Activated T-cell treated with anti-CD3 and anti-CD28 coated beads, Interleukin-2, amount 50 U/mL, for 1 hour (primary cell): ENCODE measurements at regions not wholly inside any gene's neighbourhood (a gene's known extent, or its start where the extent isn't known, plus 50 kb on each side); places are given as distances from the start of the nearest gene placed in this dataset.
"Not testable (repeated sequence)": the region's sequence is repeated elsewhere in the genome, so short reads cannot be mapped to it uniquely, and the experiment has no call there.

Experiments used
- DNase-seq: peaks from one replicate; pipeline ENCODE4 v3.0.0-alpha.2; 2020

GRCh38 chr4:3882316-3882885 lies 116.2 kb downstream of the ADRA2C start:
- DNase-seq, result not testable (repeated sequence)

GRCh38 chr4:3884261-3884660 lies 118.1 kb downstream of the ADRA2C start:
- not testable (repeated sequence) for DNase-seq

DNA sequence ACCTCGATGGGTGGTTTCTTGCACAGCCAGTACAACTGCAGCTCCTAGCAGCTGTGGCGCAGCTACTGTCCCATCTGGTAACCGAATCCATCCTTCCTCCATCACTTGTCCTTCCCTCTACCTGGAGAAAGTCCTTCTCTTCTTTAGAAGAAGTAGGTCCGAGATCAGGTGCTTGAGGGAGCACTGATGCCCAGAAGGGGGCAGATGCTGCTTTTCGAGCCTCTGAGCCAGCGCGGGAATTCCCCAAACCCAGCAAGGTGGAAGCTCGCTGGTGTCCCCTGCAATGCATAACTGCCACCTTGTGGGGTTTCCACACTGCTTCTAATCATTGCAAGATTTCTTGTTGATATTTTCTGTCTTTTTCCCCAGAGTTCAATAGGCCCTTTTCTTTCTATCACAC lies 127.4 kb downstream of the ADRA2C start:
- not testable (repeated sequence) for DNase-seq

DNA sequence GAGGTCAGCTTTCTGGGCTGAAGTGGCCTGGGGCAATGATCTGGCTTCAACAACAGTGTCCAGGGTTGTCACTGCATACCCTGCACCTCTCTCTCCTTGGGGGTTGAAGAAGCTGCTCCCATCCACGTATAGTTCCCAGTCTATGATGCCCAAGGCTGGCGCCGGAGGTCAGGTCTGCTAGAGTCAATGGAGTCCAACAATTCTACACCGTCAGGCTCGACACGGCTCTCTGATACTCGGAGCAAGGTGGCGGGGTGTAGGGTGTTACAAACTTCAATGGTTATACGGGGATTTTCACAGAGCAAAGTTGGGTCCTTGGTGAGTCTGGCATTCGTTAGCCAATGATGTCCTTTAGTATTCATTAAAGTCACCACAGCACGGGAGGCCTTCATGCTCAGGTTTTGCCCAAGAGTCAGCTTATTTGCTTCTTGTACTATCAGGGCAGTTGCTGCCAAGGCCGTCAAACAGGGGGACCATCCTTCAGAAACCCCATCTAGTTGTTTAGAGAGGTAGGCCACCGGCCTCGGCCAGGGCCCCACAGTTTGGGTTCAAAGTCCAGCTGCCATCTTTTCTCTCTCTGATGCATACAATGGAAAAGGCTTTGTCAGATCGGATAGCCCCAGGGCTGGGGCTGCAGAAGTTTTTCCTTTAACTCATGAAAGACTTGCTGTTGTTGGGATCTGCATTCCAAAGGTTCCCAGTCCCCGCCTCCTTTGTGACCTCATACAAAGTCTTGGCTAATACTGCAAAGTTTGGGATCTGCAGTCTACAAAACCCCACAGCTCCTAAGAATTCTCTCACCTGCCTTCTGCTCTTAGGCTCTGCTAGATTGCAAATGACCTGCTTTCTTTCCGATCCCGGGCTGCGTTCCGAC lies 128.1 kb downstream of the ADRA2C start:
- DNase-seq, result not testable (repeated sequence)

GRCh38 chr4:3896441-3896840 lies 130.3 kb downstream of the ADRA2C start:
- DNase-seq, result no peak

DNA sequence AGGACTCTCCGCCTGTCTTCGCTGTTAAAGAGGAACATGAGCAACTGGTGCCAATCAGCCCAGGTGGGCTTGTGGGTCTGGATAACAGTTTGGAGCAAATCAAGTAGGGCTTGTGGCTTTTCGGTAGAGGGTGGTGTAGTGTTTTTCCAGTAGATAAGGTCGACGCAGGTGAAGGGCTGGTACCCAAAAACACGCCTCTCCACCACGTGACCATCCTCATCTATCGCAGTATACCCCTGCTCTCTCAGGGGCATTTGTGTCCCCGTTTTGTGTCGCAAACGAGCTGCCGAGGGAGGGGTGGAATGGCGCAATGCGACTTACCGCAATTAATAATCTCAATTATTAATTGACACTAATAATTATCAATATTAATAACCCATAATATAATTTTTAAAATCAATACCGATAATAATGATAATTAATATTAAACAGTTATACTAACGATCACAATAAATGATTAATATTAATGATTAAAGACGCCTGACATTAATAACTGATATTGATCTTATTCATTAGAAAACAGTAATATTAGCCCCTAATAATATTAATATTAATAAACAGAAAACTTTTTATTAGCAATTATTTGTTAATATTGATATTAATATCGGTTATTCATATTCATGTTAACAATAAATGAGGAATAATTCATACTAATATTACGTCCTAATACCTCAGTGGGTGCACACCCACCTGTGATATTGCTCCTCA lies 130.8 kb downstream of the ADRA2C start:
- not testable (repeated sequence) for DNase-seq

- DNase-seq, result no peak
Observed at GRCh38 chr4:3898098-3898497, 131.9 kb downstream of the ADRA2C start.

DNA sequence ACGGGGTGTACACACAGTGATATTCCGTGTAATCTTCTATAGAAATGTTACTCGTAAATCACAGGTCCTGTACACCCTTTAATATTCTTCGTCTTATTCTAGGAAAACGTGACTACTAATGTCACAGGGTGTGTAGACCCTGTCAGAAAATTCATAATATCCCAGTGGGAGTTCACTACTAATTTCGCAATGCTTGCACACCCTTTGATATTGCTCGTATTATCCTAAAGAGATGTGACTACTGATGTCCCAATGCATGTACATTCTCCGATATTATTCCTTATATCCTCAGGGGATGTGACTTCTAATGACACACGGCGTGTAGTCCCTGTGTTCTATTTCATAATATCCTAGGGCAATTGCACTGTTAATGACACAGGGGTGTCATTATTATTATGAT lies 132.7 kb downstream of the ADRA2C start:
- DNase-seq, result not testable (repeated sequence)

GRCh38 chr4:3904264-3904955 lies 138.2 kb downstream of the ADRA2C start:
- DNase-seq, result not testable (repeated sequence)

GRCh38 chr4:3909616-3910015 lies 143.4 kb downstream of the ADRA2C start:
- not testable (repeated sequence) for DNase-seq

DNA sequence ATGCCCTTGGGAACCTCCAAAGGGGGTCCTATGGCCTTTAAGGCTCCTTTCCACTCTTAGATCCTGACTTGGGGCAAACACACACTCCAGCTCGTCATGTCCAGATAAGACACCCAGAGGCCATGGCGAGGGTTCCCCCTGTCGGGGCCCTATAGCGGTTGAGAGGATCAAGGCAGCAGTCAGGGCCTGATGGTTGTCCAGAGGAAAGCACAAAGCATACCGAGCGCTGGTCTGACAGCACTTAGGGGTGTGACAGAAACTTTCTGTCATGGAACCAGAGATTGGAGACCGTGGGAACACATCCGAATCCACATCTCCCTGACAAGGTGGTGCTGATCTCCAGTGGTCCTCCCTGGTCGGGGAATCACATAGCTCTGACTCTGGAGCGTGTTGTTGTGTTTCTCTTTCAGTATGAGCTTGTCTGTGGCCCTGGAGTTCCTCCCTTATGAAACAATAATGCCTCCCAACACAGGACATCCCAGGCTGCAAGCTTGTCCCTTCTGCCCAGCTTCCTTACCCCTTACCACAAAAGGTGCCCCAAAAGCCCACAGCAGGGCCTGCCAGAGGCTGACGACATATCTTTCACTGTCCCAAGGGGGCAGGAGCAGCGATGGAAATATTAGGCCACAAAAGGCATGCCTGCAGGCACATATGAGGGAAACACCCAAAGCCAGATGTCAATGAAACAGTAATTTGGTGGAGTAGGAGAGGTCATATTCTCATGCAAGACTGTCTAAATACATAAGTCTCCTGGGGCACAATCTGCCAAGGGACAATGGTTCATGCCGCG lies 144.2 kb downstream of the ADRA2C start:
- not testable (repeated sequence) for DNase-seq

DNA sequence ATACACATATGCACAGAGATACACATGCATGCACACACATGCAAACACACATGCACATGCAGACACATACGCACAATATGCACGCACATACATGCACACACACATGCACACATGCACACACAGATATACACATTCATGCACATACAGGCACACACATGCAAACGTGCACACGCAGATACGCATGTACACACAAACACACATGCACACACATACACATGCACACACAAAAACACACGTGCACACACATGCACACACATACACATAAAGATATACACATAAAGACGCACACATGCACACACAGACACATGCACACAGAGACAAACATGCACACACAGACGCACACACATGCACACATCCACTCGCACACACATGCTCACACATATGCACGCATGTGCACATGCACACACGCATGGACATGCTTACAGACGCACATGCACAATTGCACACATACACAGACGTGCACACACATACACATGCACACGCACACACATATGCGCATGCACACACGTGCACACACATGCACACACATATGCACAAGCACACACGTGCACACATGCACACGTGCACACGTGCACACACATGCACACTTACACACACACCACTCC lies 145.2 kb downstream of the ADRA2C start:
- no peak for DNase-seq

GRCh38 chr4:3914511-3914910 lies 148.3 kb downstream of the ADRA2C start:
- DNase-seq, result not testable (repeated sequence)

GRCh38 chr4:3919509-3919908 lies 153.3 kb downstream of the ADRA2C start:
- not testable (repeated sequence) for DNase-seq

GRCh38 chr4:3921902-3922301 lies 155.7 kb downstream of the ADRA2C start:
- DNase-seq, result not testable (repeated sequence)

GRCh38 chr4:3925841-3926240 lies 159.7 kb downstream of the ADRA2C start:
- DNase-seq, result not testable (repeated sequence)

GRCh38 chr4:3926271-3926670 lies 160.1 kb downstream of the ADRA2C start:
- not testable (repeated sequence) for DNase-seq

GRCh38 chr4:3926969-3927755 lies 161.0 kb downstream of the ADRA2C start:
- not testable (repeated sequence) for DNase-seq

- DNase-seq, result not testable (repeated sequence)
Observed at GRCh38 chr4:3929431-3929830, 163.2 kb downstream of the ADRA2C start.

- not testable (repeated sequence) for DNase-seq
Observed at GRCh38 chr4:3932734-3933133, 166.5 kb downstream of the ADRA2C start.

DNA sequence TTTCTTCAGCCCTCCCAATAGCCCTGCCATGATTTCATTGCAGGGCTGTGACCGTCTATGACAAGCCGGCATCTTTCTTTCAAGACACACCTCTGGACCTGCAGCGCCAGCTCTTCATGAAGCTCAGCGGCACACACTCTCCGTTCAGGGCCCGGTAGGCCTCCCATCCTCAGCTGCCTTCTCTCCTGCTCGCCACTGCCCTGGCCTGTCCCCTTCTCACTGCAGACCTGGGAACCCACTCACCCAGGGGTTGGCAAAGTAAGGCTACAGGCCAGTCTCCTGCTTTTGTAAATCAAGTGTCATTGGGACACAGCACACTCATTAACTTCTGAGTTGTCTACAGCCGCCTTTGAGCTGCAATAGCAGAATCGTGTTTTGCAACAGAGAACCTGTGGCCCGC lies 169.2 kb downstream of the ADRA2C start:
- DNase-seq, result not testable (repeated sequence)
